Pancreas (tissue), 10 donors: ENCODE measurements at regions not wholly inside any gene's neighbourhood (a gene's known extent, or its start where the extent isn't known, plus 50 kb on each side); places are given as distances from the start of the nearest gene placed in this dataset.

Source experiments
- ATAC-seq, 4 donors: fragments of 200-7000 bp; cut with Tn5 transposase; one replicate each; pipeline versions ENCODE4 v1.8.0 to v1.9.1; 2020; ENCODE audit warnings: mild to moderate bottlenecking in 4 of 4, moderate library complexity in 4 of 4
- DNase-seq, 6 donors: peaks; one replicate each; pipeline ENCODE4 v3.0.0-alpha.2; 2020
- FAIRE-seq: peaks from 2 replicates; lab custom pipeline; 2012; peaks lifted over from hg19 to GRCh38; lab: Jason Lieb, UNC
- H3K27ac ChIP-seq, 4 donors: fragments of 200-600 bp; sonication (generic); 1 replicate in 3 of 4; 2 replicates in 1 of 4; pipeline versions ENCODE4 v1.5.0 to v1.8.0; 2020
- H3K27me3 ChIP-seq, 4 donors: fragments of 200-600 bp; one replicate each; pipeline ENCODE4 v1.8.0; 2021
- H3K36me3 ChIP-seq, 3 donors: fragments of 200-600 bp; sonication (generic) in 1 of 3; one replicate each; pipeline versions ENCODE4 v1.5.0 to v1.8.0; 2020 to 2021
- H3K4me1 ChIP-seq, 3 donors: fragments of 200-600 bp; one replicate each; pipeline ENCODE4 v1.8.0; 2021
- H3K4me3 ChIP-seq, 4 donors: fragments of 200-600 bp; sonication (generic) in 2 of 4; one replicate each; pipeline versions ENCODE4 v1.5.0 to v1.8.0; 2020 to 2021
- H3K9me3 ChIP-seq, 4 donors: fragments of 200-600 bp; one replicate each; pipeline ENCODE4 v1.8.0; 2021
- WGBS, 2 donors: extraction: QIAGEN DNeasy Blood & Tissue Kit; methylation state at CpG; one replicate each; pipeline ENCODE4 v1.1.7; 2013; 5-methylcytosine and 5-hydroxymethylcytosine counted together
- intact Hi-C, 3 donors: fragments of 100-400 bp; cut with DNase I; formaldehyde crosslinking; loops; one replicate each; pipeline versions ENCODE4 v1.11.1 to v1.14.2; 2022
- TF ChIP-seq, protein P1 (sequence below), 4 donors: fragments of 200-600 bp; sonication (generic) in 3 of 4; IDR thresholded peaks; one replicate each; pipeline versions ENCODE4 v1.5.0 to v1.8.0; 2021; ENCODE audit warnings: antibody characterized with exemption in 4 of 4
- donor health status: healthy with polysubstance abuse.
- donor health status: DM: no; HTN: no; CAD: no; lungs with moderate emphysema.
- donor health status: DM: no; HTN: no; CAD: no.
- donor health status: control.
- donor health status: control.
- donor health status: Bipolar disorder and iron deficiency.
- donor health status: DM: yes; HTN: yes; CAD: no.
- donor health status: DM: no; HTN: no; CAD: no.
- donor health status: DM: no; HTN: no; CAD: no.
- donor health status: DM: yes; HTN: yes; CAD: no.

- WGBS, 2 donors = 42 to 47% methylated on average over 3 of the region's 3 CpGs
- H3K4me1 ChIP-seq = no peaks in the 10 kb centered on the region
- TF ChIP-seq, protein P1, sequence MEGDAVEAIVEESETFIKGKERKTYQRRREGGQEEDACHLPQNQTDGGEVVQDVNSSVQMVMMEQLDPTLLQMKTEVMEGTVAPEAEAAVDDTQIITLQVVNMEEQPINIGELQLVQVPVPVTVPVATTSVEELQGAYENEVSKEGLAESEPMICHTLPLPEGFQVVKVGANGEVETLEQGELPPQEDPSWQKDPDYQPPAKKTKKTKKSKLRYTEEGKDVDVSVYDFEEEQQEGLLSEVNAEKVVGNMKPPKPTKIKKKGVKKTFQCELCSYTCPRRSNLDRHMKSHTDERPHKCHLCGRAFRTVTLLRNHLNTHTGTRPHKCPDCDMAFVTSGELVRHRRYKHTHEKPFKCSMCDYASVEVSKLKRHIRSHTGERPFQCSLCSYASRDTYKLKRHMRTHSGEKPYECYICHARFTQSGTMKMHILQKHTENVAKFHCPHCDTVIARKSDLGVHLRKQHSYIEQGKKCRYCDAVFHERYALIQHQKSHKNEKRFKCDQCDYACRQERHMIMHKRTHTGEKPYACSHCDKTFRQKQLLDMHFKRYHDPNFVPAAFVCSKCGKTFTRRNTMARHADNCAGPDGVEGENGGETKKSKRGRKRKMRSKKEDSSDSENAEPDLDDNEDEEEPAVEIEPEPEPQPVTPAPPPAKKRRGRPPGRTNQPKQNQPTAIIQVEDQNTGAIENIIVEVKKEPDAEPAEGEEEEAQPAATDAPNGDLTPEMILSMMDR (IDR thresholded peaks at IDR 0.05) = no peak
- no peak for ATAC-seq
- no peak for DNase-seq
- H3K27ac ChIP-seq = no peak overlapping the region
- no peaks in the 10 kb centered on the region for H3K9me3 ChIP-seq
- FAIRE-seq = no peak
- intact Hi-C loops = no loop called here
- no peaks in the 10 kb centered on the region for H3K36me3 ChIP-seq
- peaks cover 0 to 3% (median 0%) of the 10 kb centered on the region in 4 donors for H3K27me3 ChIP-seq
- H3K4me3 ChIP-seq = no peak overlapping the region
Measured at GRCh38 chrX:8873956-8874355, 72.8 kb upstream of the FAM9A start.

- 69 to 84% methylated on average over 2 of the region's 2 CpGs for WGBS, 2 donors
- Histone ChIP-seq H3K27me3 (peaks cover 0 to 3% (median 0%) of the 10 kb centered on the region in 4 donors), H3K36me3 (no peaks in the 10 kb centered on the region), H3K27ac (no peak overlapping the region), H3K4me1 (no peaks in the 10 kb centered on the region), H3K9me3 (no peaks in the 10 kb centered on the region), H3K4me3 (no peak overlapping the region)
- TF ChIP-seq, protein P1 (IDR thresholded peaks at IDR 0.05) = no peak
- ATAC-seq (no peak), FAIRE-seq (no peak), DNase-seq (no peak)
- intact Hi-C loops = no loop called here
Measured at GRCh38 chrX:8873102-8873501, 71.9 kb upstream of the FAM9A start.

DNA sequence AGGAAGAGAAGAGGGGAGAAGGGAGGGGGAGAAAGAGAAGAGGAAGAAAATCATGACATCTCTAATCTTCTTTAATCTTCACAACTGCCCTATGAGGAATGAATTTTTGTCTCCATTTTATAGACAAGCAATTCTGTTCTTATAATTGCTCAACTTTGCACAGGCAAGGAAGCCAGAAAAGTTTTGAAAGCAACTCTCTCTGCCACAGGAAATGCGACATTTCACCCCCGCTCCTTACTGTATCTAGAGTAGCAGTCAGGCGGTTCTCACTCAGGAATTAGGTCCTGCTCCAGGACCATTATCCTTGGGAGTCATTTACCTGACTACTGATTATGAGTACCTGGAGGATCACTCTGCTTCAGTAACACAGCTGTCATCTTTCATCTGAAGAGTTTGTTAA lies 69.2 kb upstream of the FAM9A start:
- DNase-seq = no peak
- Histone ChIP-seq H3K4me1 (no peaks in the 10 kb centered on the region), H3K9me3 (no peaks in the 10 kb centered on the region), H3K36me3 (no peaks in the 10 kb centered on the region), H3K27me3 (peaks cover 0 to 3% (median 0%) of the 10 kb centered on the region in 4 donors), H3K27ac (no peak overlapping the region), H3K4me3 (no peak overlapping the region)
- no peak for ATAC-seq
- intact Hi-C loops = no loop called here
- 56 to 84% methylated on average over 3 of the region's 3 CpGs for WGBS, 2 donors
- TF ChIP-seq, protein P1 (IDR thresholded peaks at IDR 0.05) = no peak
- no peak for FAIRE-seq

DNA sequence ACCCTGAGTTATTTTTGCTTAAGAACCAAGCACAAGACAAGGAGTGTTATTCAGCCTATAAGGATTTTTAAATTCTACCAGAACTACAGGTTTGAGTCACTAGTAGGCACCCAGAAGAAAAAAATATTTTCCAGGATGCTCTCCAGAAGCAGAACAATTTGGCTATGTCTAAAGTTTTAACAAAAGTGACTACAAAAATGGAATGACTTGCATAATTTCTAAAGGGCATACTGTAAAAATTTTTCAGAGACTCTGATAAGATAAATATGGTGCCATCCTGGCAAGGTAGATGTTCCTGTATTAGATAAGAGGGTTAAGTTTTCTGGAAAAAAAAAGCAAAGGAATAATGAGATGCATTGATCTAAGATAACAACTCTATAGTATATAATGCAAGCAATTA lies 68.6 kb upstream of the FAM9A start:
- H3K27me3 ChIP-seq = peaks cover 0 to 3% (median 0%) of the 10 kb centered on the region in 4 donors
- no peaks in the 10 kb centered on the region for H3K9me3 ChIP-seq
- intact Hi-C loops = no loop called here
- no peak overlapping the region for H3K4me3 ChIP-seq
- ATAC-seq = no peak
- H3K4me1 ChIP-seq = no peaks in the 10 kb centered on the region
- TF ChIP-seq, protein P1 (IDR thresholded peaks at IDR 0.05) = no peak
- DNase-seq = no peak
- no peak for FAIRE-seq
- no peaks in the 10 kb centered on the region for H3K36me3 ChIP-seq
- no peak overlapping the region for H3K27ac ChIP-seq

GRCh38 chrX:8868906-8869305 lies 67.7 kb upstream of the FAM9A start:
- Histone ChIP-seq H3K27ac (no peak overlapping the region), H3K9me3 (no peaks in the 10 kb centered on the region), H3K4me3 (no peak overlapping the region), H3K27me3 (peaks cover 0 to 3% (median 0%) of the 10 kb centered on the region in 4 donors), H3K36me3 (no peaks in the 10 kb centered on the region), H3K4me1 (no peaks in the 10 kb centered on the region)
- no peak for DNase-seq
- TF ChIP-seq, protein P1 (IDR thresholded peaks at IDR 0.05) = no peak
- intact Hi-C loops = no loop called here
- peak; percentile 73 for FAIRE-seq
- 29 to 30% methylated on average over 3 of the region's 3 CpGs for WGBS, 2 donors
- no peak for ATAC-seq
